ENCODE measurements at regions not wholly inside any gene's neighbourhood (a gene's known extent, or its start where the extent isn't known, plus 50 kb on each side); places are given as distances from the start of the nearest gene placed in this dataset.

DNA sequence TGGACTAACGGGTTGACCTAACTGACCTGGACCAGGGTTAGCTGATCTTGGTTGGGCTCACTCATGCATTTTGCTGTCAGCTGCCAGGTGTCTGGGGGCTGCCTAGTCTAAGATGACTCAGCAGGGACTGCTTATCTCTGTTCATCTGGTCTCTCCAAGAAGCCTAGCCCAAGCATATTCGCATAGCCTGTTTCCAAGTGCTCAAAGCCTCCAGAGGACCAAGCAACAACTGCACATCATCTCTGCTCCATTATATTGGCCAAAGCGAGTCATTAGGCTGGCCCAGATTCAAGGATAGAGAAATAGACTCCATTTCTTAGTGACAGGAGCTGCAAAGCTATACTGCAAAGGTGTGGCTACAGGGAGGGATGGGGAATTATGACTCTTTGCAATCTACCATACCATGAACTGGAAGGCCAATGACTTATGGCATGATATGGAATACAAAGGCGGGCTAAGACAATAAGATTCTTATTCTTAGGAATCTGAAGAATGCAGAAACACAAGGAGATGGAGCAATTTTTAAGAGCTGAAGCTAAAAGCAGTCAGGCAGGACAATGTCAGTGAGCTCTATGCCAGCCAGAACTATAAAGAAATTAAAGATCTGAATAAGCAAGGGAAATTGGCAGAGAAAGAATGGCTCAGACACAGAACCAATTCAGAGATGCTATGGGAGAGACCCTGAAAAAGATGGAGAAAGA lies 194.6 kb upstream of the FSCB start:
- DNase-seq, result no peak

DNA sequence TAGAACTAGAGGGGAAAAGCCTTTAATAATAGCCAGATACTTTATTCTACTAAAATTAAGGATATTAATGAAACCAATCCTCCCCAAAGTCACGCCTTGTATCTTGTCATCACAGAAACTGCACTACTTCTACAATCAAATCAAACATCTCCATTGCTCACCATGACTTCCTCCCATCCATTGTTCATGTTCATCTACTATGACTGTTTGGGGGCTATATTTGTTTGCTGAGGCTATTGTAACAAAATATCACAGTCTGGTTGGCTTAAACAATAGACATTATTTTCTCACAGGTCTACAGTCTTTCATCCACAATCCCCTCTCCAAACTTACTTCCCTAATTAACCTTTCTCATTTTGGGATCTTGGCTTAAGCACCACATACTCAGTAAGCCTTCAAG lies 193.6 kb upstream of the FSCB start:
- DNase-seq, result no peak

GRCh38 chr14:44700184-44700583 lies 193.1 kb upstream of the FSCB start:
- DNase-seq, result no peak

GRCh38 chr14:44699391-44699790 lies 192.3 kb upstream of the FSCB start:
- no peak for DNase-seq

- no peak for DNase-seq
Measured at GRCh38 chr14:44669496-44669895, 162.4 kb upstream of the FSCB start.

DNA sequence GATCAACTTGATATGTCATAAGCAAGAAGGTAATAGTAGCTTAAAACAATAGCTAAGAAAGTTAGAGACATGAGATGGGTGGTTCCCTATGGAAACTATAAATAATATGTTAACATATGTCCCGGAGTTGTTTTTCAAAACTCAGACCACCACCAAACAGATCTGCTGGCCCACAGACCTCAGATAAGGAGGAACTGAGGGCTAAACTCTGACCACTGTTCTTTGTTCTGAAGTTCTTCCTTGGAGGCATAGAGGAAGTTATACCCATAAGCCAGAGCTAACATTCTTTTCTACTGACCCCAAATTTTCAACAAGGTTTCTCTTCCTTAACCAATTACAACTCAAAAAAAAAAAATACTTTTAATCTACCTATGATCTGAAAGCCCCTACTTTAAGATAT lies 156.1 kb upstream of the FSCB start:
- no peak for DNase-seq

- no peak for DNase-seq
Measured at GRCh38 chr14:44662250-44662891, 155.3 kb upstream of the FSCB start.

DNA sequence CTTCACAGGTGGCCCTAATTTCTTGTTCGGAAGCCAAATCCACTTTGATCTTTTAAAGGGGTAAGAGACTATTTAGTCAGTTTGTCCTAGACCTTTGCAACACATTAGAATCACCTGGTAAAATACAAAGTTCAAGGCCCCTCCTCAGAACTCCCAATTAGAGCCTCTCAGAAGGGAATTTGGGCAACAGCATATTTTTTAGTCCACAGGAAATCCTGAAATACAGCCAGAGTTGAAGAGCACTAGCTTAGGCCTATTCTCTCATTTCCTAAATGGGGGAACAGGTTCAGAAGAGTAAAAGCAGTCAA lies 151.3 kb upstream of the FSCB start:
- no peak for DNase-seq

- no peak for DNase-seq
Measured at GRCh38 chr14:44657696-44658388, 150.8 kb upstream of the FSCB start.

GRCh38 chr14:44657203-44657602 lies 150.1 kb upstream of the FSCB start:
- DNase-seq, result no peak

DNA sequence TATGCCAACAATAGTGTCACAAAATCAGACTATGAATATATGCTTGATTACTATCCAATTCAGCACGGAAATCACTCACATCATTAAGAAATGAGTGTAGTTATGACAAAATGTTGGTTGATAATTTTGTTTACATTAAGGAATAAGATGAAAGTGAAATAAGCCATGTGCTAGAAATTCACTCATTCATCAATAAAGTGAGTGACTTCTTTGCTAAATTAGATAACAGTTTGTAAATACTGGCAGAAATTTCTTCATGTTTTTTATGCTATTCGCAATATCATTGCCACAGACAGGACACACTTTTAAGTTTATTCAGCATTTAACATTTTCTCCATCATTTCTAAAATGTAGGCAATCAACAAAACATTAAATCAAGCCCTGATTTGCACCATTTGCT lies 147.5 kb upstream of the FSCB start:
- no peak for DNase-seq

DNA sequence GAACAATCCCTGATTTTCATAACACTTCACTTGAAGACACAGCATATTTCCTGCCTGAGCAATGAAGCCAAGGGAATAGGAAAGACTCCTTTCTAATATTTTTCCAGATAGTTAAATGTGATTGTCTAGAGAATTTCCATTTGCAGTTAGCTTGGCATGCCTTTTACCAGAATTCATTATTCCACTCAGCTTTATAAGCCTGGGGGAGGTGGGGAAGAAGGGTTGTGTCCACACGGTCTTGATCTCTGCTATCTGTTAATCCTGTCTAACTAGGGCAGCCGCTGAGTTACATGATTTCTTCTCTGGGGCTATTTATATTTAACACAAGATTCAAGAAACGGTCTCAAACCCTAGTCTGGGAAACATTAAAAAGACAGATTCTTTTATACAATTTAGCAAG lies 146.6 kb upstream of the FSCB start:
- DNase-seq, result no peak

GRCh38 chr14:44652640-44653039 lies 145.6 kb upstream of the FSCB start:
- DNase-seq, result no peak

DNA sequence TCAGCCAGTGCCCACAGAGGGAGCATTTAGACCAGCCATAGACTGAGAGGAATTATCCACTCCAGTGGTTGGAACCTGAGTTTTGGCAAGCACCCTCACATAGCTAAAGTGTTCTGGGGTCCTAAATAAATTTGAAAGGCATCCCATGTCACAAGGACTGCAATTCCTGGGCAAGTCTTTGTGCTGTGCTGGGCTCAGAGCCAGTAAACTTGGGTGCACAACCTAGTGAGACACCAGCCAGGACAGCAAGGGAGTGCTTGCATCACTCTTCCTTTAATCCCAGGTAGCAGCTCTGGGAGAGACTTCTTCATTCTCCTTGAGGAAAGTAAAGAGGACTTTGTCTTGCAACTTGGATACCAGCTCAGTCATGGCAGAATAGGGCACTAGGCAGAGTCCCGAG lies 142.0 kb upstream of the FSCB start:
- no peak for DNase-seq

- DNase-seq, result no peak
Measured at GRCh38 chr14:44640416-44640815, 133.3 kb upstream of the FSCB start.

DNA sequence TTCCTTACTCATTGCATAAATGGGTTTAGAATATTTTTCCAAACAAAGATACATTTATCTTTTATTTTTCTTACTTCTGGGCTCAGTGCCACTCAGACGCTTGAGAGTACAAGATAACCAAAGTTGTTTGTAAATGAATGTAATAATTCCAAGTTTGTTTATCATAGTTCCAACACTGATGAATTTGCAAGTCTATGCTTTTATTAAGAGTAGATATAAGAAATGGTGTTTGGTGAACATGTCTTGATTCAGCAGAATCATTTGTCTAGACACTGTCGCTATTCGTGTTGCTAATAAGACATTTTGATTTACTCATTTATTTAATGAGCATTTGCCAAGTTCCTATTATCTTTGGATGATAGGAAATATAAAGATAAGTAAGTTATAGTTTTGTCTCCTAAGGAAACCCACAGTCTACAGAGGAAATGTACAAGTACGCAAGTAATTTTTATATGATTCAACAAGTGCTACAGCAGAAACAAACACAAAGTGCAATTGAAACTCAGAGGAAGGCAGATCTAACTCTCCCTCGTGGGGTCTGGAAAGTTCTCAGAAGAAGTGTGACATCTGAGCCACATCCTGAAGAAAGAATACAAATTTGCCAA lies 132.8 kb upstream of the FSCB start:
- DNase-seq, result no peak

GRCh38 chr14:44634692-44635091 lies 127.6 kb upstream of the FSCB start:
- no peak for DNase-seq

GRCh38 chr14:44626423-44626822 lies 119.3 kb upstream of the FSCB start:
- no peak for DNase-seq

DNA sequence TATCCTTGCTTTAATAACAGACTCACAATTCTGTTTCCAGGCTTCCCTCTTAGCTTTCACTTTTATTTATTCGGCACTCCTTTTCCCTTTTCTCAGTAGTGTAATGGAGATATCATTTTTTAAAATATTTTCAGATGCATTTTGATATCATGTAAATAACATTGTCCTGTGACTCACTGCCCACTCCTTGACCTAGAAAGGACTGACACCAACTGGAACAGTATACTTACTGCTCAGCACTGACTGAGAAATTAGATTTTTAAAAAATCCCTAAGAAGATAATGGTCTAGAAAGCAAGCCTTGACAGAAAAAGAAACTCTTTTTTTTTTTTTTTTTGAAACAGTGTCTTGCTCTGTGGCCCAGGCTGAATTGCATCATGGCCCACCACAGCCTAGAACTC lies 118.0 kb upstream of the FSCB start:
- DNase-seq, result no peak

DNA sequence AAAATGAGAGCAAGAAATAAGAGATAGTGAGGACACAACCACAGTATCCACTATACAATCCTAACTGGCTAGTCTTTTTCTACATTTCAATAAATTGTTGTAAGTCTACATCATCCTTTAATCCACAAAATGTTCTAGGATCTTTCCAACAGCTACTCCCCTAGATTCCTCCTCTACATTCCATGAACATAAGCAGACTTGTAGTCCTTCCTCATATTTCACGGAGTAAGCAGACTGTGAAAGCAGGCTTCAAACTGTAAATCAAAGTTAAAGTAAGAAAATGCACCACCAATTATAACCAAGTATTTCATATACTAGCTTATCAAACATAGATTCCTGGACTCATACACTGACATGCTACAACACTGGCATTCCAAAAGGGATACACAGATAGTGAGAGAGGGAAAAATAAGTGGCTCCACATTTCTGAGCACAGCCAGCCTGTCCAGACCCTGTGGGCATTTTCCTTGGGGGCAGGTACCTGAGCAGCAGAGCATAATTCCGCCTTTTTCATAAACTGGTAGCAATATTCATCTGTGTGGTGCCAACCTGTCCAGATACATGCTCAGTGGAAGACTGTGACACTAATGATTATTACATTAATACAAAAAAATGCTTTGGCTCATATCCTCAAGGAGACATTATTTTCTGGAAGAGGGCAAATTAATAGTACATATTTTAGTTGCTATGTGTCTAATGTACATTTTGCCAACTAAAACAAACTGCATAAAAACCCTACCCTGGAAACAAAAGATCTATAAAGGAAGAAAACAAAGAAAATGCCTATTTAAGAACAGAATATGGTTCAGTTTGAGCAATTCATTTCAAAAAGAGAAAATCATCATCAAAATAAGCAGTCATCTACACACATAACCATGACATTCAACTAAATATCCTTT lies 113.3 kb upstream of the FSCB start:
- DNase-seq, result no peak

DNA sequence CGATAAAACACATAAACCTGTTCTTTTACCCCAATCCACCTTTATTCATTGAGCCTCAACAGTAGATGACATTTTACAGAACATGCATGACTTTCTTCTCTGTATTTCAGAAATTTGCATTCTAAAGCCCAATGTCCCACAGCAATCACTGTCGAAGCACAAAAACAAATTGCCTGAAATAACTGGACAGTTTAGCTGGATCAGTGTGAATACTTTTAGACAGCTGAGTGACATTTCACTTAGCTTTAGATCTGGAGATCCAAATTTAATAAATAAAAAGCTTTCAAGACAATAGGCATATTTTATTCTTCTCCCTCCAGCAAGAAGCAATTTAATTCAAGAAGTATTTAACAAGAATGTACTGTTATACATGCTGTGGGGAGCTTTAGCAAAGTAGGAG lies 109.1 kb upstream of the FSCB start:
- DNase-seq, result no peak

- no peak for DNase-seq
Measured at GRCh38 chr14:44613061-44613712, 106.1 kb upstream of the FSCB start.

DNA sequence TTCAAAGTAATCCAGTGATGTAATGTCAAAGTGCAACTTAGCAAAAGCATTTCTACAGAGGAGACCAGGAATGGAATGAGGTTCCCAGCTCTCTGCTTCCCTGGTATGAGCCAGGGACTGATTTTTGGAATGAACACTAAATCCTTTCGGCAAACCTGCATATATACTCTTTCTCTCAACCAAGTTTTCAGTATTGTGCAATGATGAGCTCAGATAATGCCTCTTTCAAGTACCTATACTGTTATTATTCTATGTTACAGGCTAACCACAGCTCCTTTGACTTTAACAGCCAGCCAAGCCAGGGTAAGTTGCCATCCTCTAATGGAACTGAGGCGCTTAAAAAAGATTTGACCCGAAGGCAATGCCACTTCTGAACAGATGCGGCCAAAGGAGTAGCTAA lies 104.9 kb upstream of the FSCB start:
- DNase-seq, result no peak

All from activated CD4-positive, alpha-beta T cell treated with anti-CD3 and anti-CD28 coated beads, Interleukin-2, amount 50 U/mL, for 16 hours (primary cell).